Gastrocnemius medialis (tissue), 4 donors: ENCODE measurements at regions not wholly inside any gene's neighbourhood (a gene's known extent, or its start where the extent isn't known, plus 50 kb on each side); places are given as distances from the start of the nearest gene placed in this dataset.

Experiments
- ATAC-seq, 2 donors: fragments of 150-250 bp; one replicate each; pipeline ENCODE4 v1.9.1; 2016
- DNase-seq, 2 donors: peaks; one replicate each; pipeline ENCODE4 v3.0.0-alpha.2; 2019
- H3K27ac ChIP-seq, 4 donors: fragments of 200-600 bp; sonication (generic); 1 replicate in 1 of 4; 2 replicates in 3 of 4; pipeline ENCODE4 v1.5.1; 2016 to 2018; ENCODE audit warnings: mild to moderate bottlenecking in 2 of 4, moderate library complexity in 1 of 4
- H3K27me3 ChIP-seq, 3 donors: fragments of 200-600 bp; sonication (generic) in 2 of 3; 1 replicate in 1 of 3; 2 replicates in 2 of 3; pipeline versions ENCODE4 v1.5.1 to v1.6.0; 2016 to 2019; ENCODE audit warnings: mild to moderate bottlenecking in 1 of 3, moderate library complexity in 1 of 3
- H3K36me3 ChIP-seq, 2 donors: fragments of 200-600 bp; sonication (generic) in 1 of 2; one replicate each; pipeline ENCODE4 v1.5.1; 2017 to 2018
- H3K4me1 ChIP-seq, 2 donors: fragments of 200-600 bp; sonication (generic) in 1 of 2; one replicate each; pipeline ENCODE4 v1.5.1; 2016 to 2017; ENCODE audit warnings: mild to moderate bottlenecking in 2 of 2
- H3K4me3 ChIP-seq, 4 donors: fragments of 200-600 bp; sonication (generic) in 3 of 4; 1 replicate in 1 of 4; 2 replicates in 3 of 4; pipeline ENCODE4 v1.5.1; 2016 to 2019; ENCODE audit warnings: mild to moderate bottlenecking in 2 of 4
- H3K9me3 ChIP-seq, 3 donors: fragments of 200-600 bp; sonication (generic) in 2 of 3; 1 replicate in 1 of 3; 2 replicates in 2 of 3; pipeline ENCODE4 v1.5.1; 2016 to 2019
- CTCF ChIP-seq, 5 experiments: fragments of 450-650 bp in 3 of 5; fragments of 200-600 bp in 2 of 5; sonication (generic) in 2 of 5; IDR thresholded peaks in 4 of 5; conservative IDR thresholded peaks in 1 of 5; 1 replicate in 4 of 5; 2 replicates in 1 of 5; pipeline ENCODE4 v1.5.1; 2016 to 2019; ENCODE audit warnings: antibody characterized with exemption in 5 of 5, mild to moderate bottlenecking in 3 of 5, moderate library complexity in 3 of 5
- POLR2A ChIP-seq, 2 donors: fragments of 450-650 bp; IDR thresholded peaks; one replicate each; pipeline ENCODE4 v1.6.1; 2017; ENCODE audit warnings: antibody characterized with exemption in 2 of 2, mild to moderate bottlenecking in 2 of 2, moderate library complexity in 2 of 2
- in situ Hi-C, 4 donors: fragments of 200-750 bp; cut with MboI; loops; one replicate each; pipeline versions ENCODE4 v1.15.0 to v1.8.0; 2017; ENCODE audit warnings: low sequenced_read_pairs in 4 of 4
- intact Hi-C: fragments of 100-400 bp; cut with DNase I; formaldehyde crosslinking; loops from one replicate; pipeline ENCODE4 v1.15.1; 2023; ENCODE audit warnings: low total_unique reads

- no peak for DNase-seq
- intact Hi-C loops = no loop called here
These were observed 121.6 kb upstream of the GRM7 start for GRCh38 chr3:6739288-6739687.

GRCh38 chr3:6743067-6743720 lies 117.7 kb upstream of the GRM7 start:
- Histone ChIP-seq H3K27ac (no peak overlapping the region), H3K4me1 (no peaks in the 10 kb centered on the region), H3K4me3 (no peak overlapping the region), H3K9me3 (no peaks in the 10 kb centered on the region), H3K27me3 (no peaks in the 10 kb centered on the region), H3K36me3 (no peaks in the 10 kb centered on the region)
- intact Hi-C loops (no loop called here), in situ Hi-C loops (no loop called here)
- DNase-seq (no peak), ATAC-seq (no peak)
- TF ChIP-seq CTCF (IDR thresholded peaks at IDR 0.05 in 4 of 5, conservative IDR thresholded peaks at IDR 0.05 in 1 of 5) (no peak), POLR2A (IDR thresholded peaks at IDR 0.05) (no peak)

More at GRCh38 chr3:6739288-6739687, 121.6 kb upstream of the GRM7 start:
- in situ Hi-C loops = no loop called here
- Histone ChIP-seq H3K9me3 (no peaks in the 10 kb centered on the region), H3K4me3 (no peak overlapping the region), H3K27ac (no peak overlapping the region), H3K27me3 (no peaks in the 10 kb centered on the region), H3K36me3 (no peaks in the 10 kb centered on the region), H3K4me1 (no peaks in the 10 kb centered on the region)
- no peak for ATAC-seq
- TF ChIP-seq POLR2A (IDR thresholded peaks at IDR 0.05) (no peak), CTCF (IDR thresholded peaks at IDR 0.05 in 4 of 5, conservative IDR thresholded peaks at IDR 0.05 in 1 of 5) (no peak)

- in situ Hi-C loops (no loop called here), intact Hi-C loops (no loop called here)
- no peak for ATAC-seq
- Histone ChIP-seq H3K4me1 (no peaks in the 10 kb centered on the region), H3K27ac (no peak overlapping the region), H3K9me3 (no peaks in the 10 kb centered on the region), H3K4me3 (no peak overlapping the region), H3K36me3 (no peaks in the 10 kb centered on the region), H3K27me3 (no peaks in the 10 kb centered on the region)
- no peak for DNase-seq
- no peak for TF ChIP-seq POLR2A (IDR thresholded peaks at IDR 0.05)
These were observed 114.5 kb upstream of the GRM7 start for GRCh38 chr3:6746443-6746842.

GRCh38 chr3:6747017-6747416 lies 113.9 kb upstream of the GRM7 start:
- H3K27ac ChIP-seq = no peak overlapping the region
- H3K4me3 ChIP-seq = no peak overlapping the region
- ATAC-seq (no peak), DNase-seq (no peak)
- no peaks in the 10 kb centered on the region for H3K4me1 ChIP-seq
- no peaks in the 10 kb centered on the region for H3K27me3 ChIP-seq
- in situ Hi-C loops (no loop called here), intact Hi-C loops (no loop called here)
- no peak for TF ChIP-seq CTCF (IDR thresholded peaks at IDR 0.05 in 4 of 5, conservative IDR thresholded peaks at IDR 0.05 in 1 of 5)
- TF ChIP-seq POLR2A (IDR thresholded peaks at IDR 0.05) = no peak
- H3K36me3 ChIP-seq = no peaks in the 10 kb centered on the region
- no peaks in the 10 kb centered on the region for H3K9me3 ChIP-seq

DNA sequence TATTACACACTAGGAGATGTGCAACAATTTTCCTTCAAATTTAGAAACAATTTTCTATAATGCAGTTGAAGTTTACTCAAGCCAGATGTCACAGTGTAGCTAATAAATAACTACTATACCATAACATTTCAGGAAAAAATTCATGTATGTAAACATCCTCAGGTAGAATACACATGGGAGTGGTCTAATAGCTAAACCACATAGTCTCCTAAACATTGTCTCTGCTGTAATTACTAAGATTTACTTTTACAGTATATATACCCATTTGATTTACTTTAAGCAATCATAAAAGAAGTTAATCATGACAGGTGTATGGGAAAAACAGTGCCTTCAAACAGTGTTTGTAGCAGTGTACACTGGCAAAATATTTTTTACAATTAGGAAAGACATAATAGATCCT lies 110.1 kb upstream of the GRM7 start:
- H3K36me3 ChIP-seq = no peaks in the 10 kb centered on the region
- H3K4me3 ChIP-seq = no peak overlapping the region
- no peak overlapping the region for H3K27ac ChIP-seq
- TF ChIP-seq POLR2A (IDR thresholded peaks at IDR 0.05) (no peak), CTCF (IDR thresholded peaks at IDR 0.05 in 4 of 5, conservative IDR thresholded peaks at IDR 0.05 in 1 of 5) (no peak)
- in situ Hi-C loops = no loop called here
- H3K9me3 ChIP-seq = no peaks in the 10 kb centered on the region
- intact Hi-C loops = no loop called here
- no peaks in the 10 kb centered on the region for H3K27me3 ChIP-seq
- DNase-seq (no peak), ATAC-seq (no peak)
- no peaks in the 10 kb centered on the region for H3K4me1 ChIP-seq
